Glomerular visceral epithelial cell (primary cell): ENCODE measurements at regions not wholly inside any gene's neighbourhood (a gene's known extent, or its start where the extent isn't known, plus 50 kb on each side); places are given as distances from the start of the nearest gene placed in this dataset.

ENCODE experiments used
- DNase-seq: peaks from one replicate; pipeline ENCODE4 v3.0.0-alpha.2; 2016; ENCODE audit errors: extremely low spot score

DNA sequence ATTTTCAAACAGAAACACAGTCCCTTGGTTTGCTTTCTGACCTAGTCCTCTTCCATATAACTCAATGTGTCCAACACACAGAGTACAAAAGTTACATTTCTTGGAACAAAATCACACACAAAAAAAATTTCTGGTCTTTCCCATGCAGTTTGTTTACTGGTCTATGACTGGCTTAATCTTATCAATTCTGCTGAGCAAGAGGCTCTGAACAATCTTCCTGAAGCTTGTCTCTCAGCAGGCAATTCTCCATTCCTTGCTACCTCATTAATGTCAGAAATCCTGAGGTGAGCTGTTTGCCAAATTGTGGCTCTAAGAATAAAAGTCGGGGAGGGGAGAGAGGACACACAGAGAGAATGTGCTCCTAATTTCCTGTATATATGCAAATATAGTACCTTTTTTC, 423.6 kb downstream of the HLX start:
- DNase-seq: no peak

DNA sequence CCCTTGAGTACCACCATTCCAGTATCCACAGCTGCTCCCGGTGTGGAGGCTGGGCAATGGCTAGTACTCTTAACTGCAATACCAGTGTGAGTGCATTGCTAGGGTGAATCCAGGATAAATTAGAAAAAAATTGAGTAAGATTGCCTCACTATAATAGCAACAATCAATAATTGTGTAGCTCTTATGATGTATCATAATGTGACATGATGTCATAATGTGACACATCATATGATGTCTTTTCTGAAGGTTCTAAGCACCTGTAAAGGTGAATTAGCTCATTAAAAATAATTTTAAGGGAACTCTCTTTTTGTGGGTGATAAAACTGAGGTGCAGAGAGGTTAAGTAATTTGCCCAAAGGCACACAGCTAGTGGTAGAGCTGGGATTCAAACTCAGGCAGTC, 424.4 kb downstream of the HLX start:
- DNase-seq: no peak

DNA sequence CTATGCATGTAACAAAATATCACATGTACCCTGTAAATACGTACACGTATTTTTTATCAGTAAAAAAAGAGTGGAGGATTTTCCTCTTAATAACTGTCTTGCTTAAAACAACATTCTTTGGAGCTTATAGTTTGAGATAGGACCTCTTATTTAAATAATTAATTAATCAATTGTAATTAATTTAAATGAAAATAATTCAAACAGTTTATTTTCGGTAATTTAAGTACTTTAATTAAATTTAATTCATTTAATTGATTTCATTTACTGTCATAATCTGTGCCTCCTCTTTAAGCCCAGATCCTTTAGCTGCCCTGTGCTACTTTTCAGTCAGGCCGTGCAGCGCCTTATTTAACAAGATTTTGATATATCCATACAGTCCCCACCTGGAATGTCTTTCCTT, 427.0 kb downstream of the HLX start:
- DNase-seq: no peak

GRCh38 chr1:221308534-221309511, 429.6 kb downstream of the HLX start:
- DNase-seq: no peak

DNA sequence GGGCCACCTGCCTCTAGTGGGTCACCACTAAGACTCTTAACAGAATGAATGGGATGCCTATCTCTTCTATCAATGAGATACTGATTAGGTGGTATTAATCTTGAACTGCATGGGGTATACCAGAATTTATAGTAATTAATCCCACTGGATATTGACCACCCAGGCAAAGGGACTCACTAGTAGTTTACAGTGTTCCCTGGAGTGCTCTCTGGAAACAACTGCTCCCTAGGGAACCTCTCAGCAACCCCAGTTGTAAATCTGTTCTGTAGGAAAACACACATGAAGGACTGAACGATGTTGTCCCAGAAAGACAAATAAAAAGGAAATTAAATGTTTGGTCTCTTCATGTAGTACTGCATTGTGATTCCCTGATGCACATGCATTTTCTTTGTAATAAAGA, 430.5 kb downstream of the HLX start:
- DNase-seq: no peak

GRCh38 chr1:221310180-221310579, 430.9 kb downstream of the HLX start:
- no peak for DNase-seq

- DNase-seq: peak; percentile 15
These were observed 426.6 kb downstream of the DUSP10 start for GRCh38 chr1:221315330-221315729.

GRCh38 chr1:221316491-221317056, 425.3 kb downstream of the DUSP10 start:
- DNase-seq: no peak

DNA sequence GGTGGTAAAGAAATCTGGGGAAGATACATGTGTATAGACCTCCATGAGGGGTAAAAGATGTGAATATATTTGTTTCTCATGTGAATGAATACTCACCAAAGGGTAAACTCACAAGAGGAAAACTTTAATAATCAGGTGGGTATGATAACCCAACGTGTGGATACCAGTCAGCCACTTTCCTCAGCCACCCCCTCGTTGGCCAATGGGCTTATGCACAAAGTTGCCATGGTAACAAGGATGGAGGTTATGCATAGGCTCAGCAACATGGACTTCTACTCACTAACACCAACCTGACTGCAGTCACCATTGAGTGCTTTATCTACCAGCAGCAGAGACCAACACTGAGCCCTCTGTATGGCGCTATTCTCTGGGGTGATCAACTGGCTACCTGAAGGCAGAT, 424.4 kb downstream of the DUSP10 start:
- DNase-seq: no peak

GRCh38 chr1:221327954-221328353, 413.9 kb downstream of the DUSP10 start:
- DNase-seq: no peak

GRCh38 chr1:221328371-221328770, 413.5 kb downstream of the DUSP10 start:
- no peak for DNase-seq

DNA sequence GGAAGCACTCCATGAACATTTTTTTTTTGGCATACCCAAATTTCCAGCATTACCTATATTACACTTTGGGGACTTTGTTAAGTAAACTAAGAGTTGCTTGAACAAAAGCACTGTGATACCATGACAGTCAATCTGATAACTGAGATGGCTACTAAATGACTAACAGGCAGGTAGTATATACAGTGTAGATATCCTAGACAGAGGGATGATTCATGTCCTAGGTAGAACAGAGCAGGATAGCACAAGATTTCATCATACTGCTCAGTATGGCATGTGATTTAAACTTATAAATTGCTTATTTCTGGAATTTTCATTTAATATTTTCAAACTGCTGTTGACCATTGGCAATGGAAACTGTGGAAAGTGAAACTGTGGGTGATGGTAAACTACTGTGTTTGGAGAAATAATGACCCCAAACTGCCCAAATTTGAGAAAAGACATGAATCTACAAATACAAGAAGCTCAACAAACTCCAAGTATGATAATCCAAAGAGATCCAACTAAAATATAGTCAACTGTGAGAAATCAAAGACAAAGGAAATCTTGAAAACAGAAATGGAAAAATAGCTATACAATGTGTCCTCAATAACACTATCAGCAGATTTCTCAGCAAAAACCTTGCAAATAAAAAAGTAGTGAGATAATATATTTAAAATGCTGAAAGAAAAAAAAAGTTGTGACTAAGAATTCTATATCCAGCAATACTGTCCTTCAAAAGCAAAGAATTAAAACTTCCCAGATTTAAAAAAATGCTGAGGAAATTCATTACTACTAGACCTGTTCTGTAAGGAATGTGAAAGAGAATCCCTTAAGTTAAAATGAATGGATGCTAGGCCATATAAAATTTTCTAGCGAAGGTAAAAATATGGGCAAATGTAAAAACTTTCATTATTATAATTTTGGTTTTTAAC, 410.4 kb downstream of the DUSP10 start:
- DNase-seq: no peak

DNA sequence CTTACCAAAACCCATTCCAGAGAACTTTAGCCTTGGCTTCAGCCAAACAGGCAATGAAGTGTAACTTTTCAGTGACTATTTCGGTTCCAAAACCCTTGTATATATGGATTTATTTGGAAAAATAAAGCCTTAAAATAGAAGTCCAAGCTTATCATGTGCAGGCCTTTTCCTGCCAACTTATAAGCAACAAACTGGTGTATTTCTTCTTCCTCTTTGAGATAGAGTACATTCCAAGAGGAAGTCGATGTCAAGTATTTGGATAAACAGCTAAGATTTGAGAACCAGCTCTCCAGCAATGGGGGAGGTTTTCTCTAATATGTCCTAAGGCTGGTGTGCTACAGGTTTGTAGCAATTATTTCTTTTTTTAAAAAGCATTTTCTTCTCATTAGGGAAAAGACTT, 407.8 kb downstream of the DUSP10 start:
- DNase-seq: no peak

DNA sequence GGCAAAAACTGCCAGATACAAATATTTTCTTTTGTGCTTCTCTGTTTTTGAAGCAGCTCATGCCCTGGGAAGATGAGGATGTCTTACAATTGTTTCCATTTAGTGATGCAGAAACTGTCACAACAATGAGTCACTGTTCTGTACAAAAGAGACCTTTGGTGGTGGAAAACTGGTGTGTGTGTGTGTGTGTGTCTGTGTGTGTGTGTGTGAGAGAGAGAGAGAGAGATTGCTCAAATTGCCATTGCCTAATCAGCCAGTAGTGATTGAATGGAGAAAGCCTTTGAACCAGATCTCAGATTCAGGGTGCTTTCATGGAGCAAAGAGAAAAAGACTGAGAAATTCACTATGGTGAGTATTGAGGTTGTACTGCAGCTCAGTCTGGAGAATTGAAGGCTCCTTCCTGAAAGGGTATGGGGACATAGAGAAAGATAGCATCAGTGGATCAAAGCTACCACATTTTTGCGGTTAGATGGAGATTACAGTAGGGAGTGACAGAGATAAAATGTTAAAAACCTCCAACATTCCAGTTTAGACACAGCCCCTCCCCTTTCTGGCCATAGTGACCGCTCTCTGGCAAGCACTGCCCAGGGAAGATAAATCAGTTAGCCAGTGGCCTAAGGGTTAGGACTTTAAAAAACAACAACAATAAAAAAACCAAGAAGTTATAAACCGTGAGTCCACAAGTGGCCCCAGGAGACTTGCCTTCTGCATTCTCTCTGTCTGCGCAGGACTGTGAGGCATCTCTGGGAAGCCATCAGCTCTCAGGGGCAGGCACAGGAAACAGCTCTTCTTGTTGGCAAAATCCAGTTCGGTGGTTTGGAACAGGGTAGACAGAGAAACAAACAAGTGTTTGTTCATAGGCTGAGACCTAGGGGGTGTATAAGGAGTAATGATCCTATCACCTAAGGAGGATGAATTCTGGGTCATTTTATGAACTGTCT, 406.5 kb downstream of the DUSP10 start:
- DNase-seq: peak; percentile 73

- DNase-seq: peak; percentile 6
These were observed 405.8 kb downstream of the DUSP10 start for GRCh38 chr1:221336126-221336525.

GRCh38 chr1:221337106-221337505, 404.8 kb downstream of the DUSP10 start:
- DNase-seq: no peak

DNA sequence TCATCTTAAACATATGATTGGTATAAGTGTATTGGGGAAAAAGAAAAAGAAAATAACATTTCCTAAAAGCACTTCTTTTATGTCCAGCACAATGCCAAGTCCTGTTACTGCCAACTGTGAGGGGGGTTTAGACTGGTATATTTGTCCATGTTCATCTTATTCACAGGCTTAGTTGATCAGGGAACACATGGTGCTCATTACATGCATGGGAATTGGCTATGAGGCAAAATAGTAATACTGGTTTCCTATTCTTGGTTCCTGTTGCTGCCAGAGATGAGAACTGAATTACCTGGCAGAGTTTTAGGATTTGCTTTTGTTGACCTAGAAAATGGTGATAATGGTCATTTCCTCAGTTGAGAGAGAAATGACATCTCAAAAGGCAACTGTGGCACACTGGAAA, 398.8 kb downstream of the DUSP10 start:
- no peak for DNase-seq

DNA sequence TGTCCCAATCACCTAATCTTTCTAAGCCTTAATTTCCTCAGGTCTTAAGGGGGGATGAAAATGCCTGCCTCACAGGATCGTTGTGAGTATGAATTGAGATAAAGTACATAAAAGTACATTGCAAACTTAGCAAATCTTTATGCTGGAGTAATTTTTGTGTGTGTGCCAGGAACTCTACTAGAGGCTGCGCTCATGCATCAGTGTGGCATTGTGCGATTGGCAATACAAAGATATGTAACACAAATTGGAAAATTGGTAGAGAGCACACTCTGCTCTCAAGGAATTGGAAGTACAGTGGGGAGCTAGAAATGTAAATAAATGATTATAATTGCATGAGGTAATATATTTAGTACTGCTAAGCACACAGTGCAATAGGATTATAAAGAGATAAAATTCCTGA, 398.3 kb downstream of the DUSP10 start:
- DNase-seq: no peak

DNA sequence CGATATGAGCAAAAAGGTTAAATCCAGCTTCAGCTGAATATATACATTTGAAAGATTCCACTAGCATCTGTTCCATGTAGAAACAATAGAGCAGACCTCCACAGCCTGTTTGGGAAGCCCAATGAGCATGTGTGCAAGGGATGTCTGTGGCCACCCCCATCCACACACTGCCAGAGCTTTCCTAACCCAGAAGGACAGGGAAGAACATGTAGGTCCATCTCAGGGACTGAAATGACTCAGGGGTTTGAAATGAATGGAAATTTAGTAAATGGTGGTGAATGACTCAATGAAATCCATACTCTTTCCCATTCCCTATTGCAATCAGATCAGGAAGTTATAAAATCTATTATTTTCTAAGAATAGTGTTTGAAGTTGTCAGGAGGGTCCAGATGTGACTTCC, 397.2 kb downstream of the DUSP10 start:
- peak; percentile 18 for DNase-seq

DNA sequence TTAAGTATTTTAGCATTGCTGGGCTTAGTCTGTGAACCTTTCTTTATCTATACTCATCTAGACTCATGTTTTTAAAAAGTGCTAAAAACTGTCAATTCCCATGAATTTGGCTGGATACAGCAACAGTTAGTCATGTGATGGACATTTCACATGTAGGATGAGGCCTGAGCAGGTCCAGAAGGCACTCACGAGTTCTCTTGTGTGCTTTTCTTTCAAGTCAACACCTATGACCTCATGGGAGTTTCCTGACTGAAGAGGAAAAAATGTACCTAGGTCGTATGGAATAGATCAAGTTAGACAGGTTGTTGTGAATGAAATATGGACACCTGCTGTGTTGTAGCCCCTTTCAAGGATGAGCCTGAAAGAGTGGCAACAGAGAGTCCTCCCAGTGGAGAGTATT, 394.2 kb downstream of the DUSP10 start:
- no peak for DNase-seq

- DNase-seq: no peak
These were observed 391.8 kb downstream of the DUSP10 start for GRCh38 chr1:221350091-221350490.
